Activated naive CD4-positive, alpha-beta T cell treated with anti-CD3 and anti-CD28 coated beads, Interleukin-2, amount 10 ng/mL, durations not matched to agents 7 days and 5 days (primary cell): ENCODE measurements at regions not wholly inside any gene's neighbourhood (a gene's known extent, or its start where the extent isn't known, plus 50 kb on each side); places are given as distances from the start of the nearest gene placed in this dataset.

ENCODE experiments used
- CTCF ChIA-PET: fragments of 350-600 bp; sonication (Branson Sonifier 250); formaldehyde crosslinking; loops from one replicate; lab custom pipeline; 2021; ENCODE audit warnings: antibody characterized with exemption; lab: Charles Lee
- DNase-seq: peaks from one replicate; pipeline ENCODE4 v3.0.0-alpha.2; 2020
- H3K27ac Mint-ChIP-seq: one replicate; pipeline ENCODE4 v1.8.0; 2021; ENCODE audit warnings: mild to moderate bottlenecking, moderate library complexity, mixed read lengths
- H3K27me3 Mint-ChIP-seq: one replicate; pipeline ENCODE4 v1.8.0; 2021; ENCODE audit warnings: mild to moderate bottlenecking, mixed read lengths
- H3K36me3 Mint-ChIP-seq: one replicate; pipeline ENCODE4 v1.8.0; 2021; ENCODE audit warnings: mixed read lengths
- H3K4me1 Mint-ChIP-seq: one replicate; pipeline ENCODE4 v1.8.0; 2021; ENCODE audit warnings: mixed read lengths
- H3K4me3 Mint-ChIP-seq: one replicate; pipeline ENCODE4 v1.8.0; 2021; ENCODE audit warnings: mild to moderate bottlenecking, moderate library complexity, mixed read lengths
- H3K9me3 Mint-ChIP-seq: one replicate; pipeline ENCODE4 v1.8.0; 2021; ENCODE audit warnings: mixed read lengths

GRCh38 chr1:87760155-87760554 lies 431.5 kb downstream of the LMO4 start:
- peaks cover 3% of the 10 kb centered on the region for H3K27me3 Mint-ChIP-seq
- no peaks in the 10 kb centered on the region for H3K36me3 Mint-ChIP-seq
- H3K4me1 Mint-ChIP-seq = peaks cover 3% of the 10 kb centered on the region
- no peak for DNase-seq
- CTCF ChIA-PET = no interaction called here
- no peak overlapping the region for H3K27ac Mint-ChIP-seq
- H3K9me3 Mint-ChIP-seq = no peaks in the 10 kb centered on the region
- H3K4me3 Mint-ChIP-seq = no peak overlapping the region

GRCh38 chr1:87760654-87761053 lies 432.0 kb downstream of the LMO4 start:
- CTCF ChIA-PET = no interaction called here
- H3K4me3 Mint-ChIP-seq = no peak overlapping the region
- H3K36me3 Mint-ChIP-seq = no peaks in the 10 kb centered on the region
- no peaks in the 10 kb centered on the region for H3K9me3 Mint-ChIP-seq
- H3K4me1 Mint-ChIP-seq = peaks cover 3% of the 10 kb centered on the region
- DNase-seq = no peak
- peaks cover 3% of the 10 kb centered on the region for H3K27me3 Mint-ChIP-seq
- H3K27ac Mint-ChIP-seq = no peak overlapping the region

- Mint-ChIP-seq H3K4me1 (peaks cover 3% of the 10 kb centered on the region), H3K27ac (no peak overlapping the region), H3K4me3 (no peak overlapping the region), H3K27me3 (peaks cover 3% of the 10 kb centered on the region), H3K9me3 (no peaks in the 10 kb centered on the region), H3K36me3 (no peaks in the 10 kb centered on the region)
- CTCF ChIA-PET = no interaction called here
- no peak for DNase-seq
Observed at GRCh38 chr1:87763483-87763882, 434.8 kb downstream of the LMO4 start.

GRCh38 chr1:87765057-87765680 lies 436.5 kb downstream of the LMO4 start:
- Mint-ChIP-seq H3K27me3 (peaks cover 3% of the 10 kb centered on the region), H3K4me3 (no peak overlapping the region), H3K4me1 (no peaks in the 10 kb centered on the region), H3K27ac (no peak overlapping the region), H3K9me3 (no peaks in the 10 kb centered on the region), H3K36me3 (no peaks in the 10 kb centered on the region)
- DNase-seq = no peak
- CTCF ChIA-PET = no interaction called here

GRCh38 chr1:87765681-87766070 lies 437.0 kb downstream of the LMO4 start:
- no peaks in the 10 kb centered on the region for H3K36me3 Mint-ChIP-seq
- no peak overlapping the region for H3K4me3 Mint-ChIP-seq
- H3K27me3 Mint-ChIP-seq = peaks cover 3% of the 10 kb centered on the region
- no peak overlapping the region for H3K27ac Mint-ChIP-seq
- no peak for DNase-seq
- CTCF ChIA-PET = no interaction called here
- no peaks in the 10 kb centered on the region for H3K4me1 Mint-ChIP-seq
- H3K9me3 Mint-ChIP-seq = no peaks in the 10 kb centered on the region

GRCh38 chr1:87766737-87767136 lies 438.1 kb downstream of the LMO4 start:
- Mint-ChIP-seq H3K4me1 (no peaks in the 10 kb centered on the region), H3K9me3 (no peaks in the 10 kb centered on the region), H3K27me3 (peaks cover 3% of the 10 kb centered on the region), H3K27ac (no peak overlapping the region), H3K36me3 (no peaks in the 10 kb centered on the region), H3K4me3 (no peak overlapping the region)
- CTCF ChIA-PET = no interaction called here
- no peak for DNase-seq

- no peaks in the 10 kb centered on the region for H3K4me1 Mint-ChIP-seq
- no peak overlapping the region for H3K4me3 Mint-ChIP-seq
- H3K27me3 Mint-ChIP-seq = no peaks in the 10 kb centered on the region
- H3K9me3 Mint-ChIP-seq = peaks cover 1% of the 10 kb centered on the region
- no peak overlapping the region for H3K27ac Mint-ChIP-seq
- CTCF ChIA-PET = no interaction called here
- no peak for DNase-seq
- no peaks in the 10 kb centered on the region for H3K36me3 Mint-ChIP-seq
Observed at GRCh38 chr1:87778896-87779295, 450.2 kb downstream of the LMO4 start.

GRCh38 chr1:87781554-87781953 lies 452.9 kb downstream of the LMO4 start:
- CTCF ChIA-PET = no interaction called here

GRCh38 chr1:87783315-87783714 lies 454.6 kb downstream of the LMO4 start:
- H3K27ac Mint-ChIP-seq = no peak overlapping the region
- peaks cover 1% of the 10 kb centered on the region for H3K9me3 Mint-ChIP-seq
- CTCF ChIA-PET = no interaction called here
- no peak for DNase-seq
- no peaks in the 10 kb centered on the region for H3K4me1 Mint-ChIP-seq
- no peaks in the 10 kb centered on the region for H3K36me3 Mint-ChIP-seq
- no peak overlapping the region for H3K4me3 Mint-ChIP-seq
- H3K27me3 Mint-ChIP-seq = no peaks in the 10 kb centered on the region

More at GRCh38 chr1:87781554-87781953, 452.9 kb downstream of the LMO4 start:
- Mint-ChIP-seq H3K4me1 (no peaks in the 10 kb centered on the region), H3K27ac (no peak overlapping the region), H3K27me3 (no peaks in the 10 kb centered on the region), H3K4me3 (no peak overlapping the region), H3K36me3 (no peaks in the 10 kb centered on the region), H3K9me3 (peaks cover 1% of the 10 kb centered on the region)
- DNase-seq = no peak

GRCh38 chr1:87785386-87785785 lies 456.7 kb downstream of the LMO4 start:
- no peaks in the 10 kb centered on the region for H3K9me3 Mint-ChIP-seq
- CTCF ChIA-PET = no interaction called here
- no peak overlapping the region for H3K4me3 Mint-ChIP-seq

GRCh38 chr1:87786229-87786628 lies 457.5 kb downstream of the LMO4 start:
- Mint-ChIP-seq H3K27me3 (no peaks in the 10 kb centered on the region), H3K27ac (no peak overlapping the region), H3K4me1 (no peaks in the 10 kb centered on the region), H3K36me3 (no peaks in the 10 kb centered on the region), H3K9me3 (no peaks in the 10 kb centered on the region), H3K4me3 (no peak overlapping the region)
- CTCF ChIA-PET = no interaction called here
- DNase-seq = no peak

More at GRCh38 chr1:87785386-87785785, 456.7 kb downstream of the LMO4 start:
- no peaks in the 10 kb centered on the region for H3K4me1 Mint-ChIP-seq
- no peaks in the 10 kb centered on the region for H3K36me3 Mint-ChIP-seq
- DNase-seq = no peak
- no peak overlapping the region for H3K27ac Mint-ChIP-seq
- H3K27me3 Mint-ChIP-seq = no peaks in the 10 kb centered on the region

- Mint-ChIP-seq H3K27me3 (no peaks in the 10 kb centered on the region), H3K36me3 (no peaks in the 10 kb centered on the region), H3K4me3 (no peak overlapping the region), H3K27ac (no peak overlapping the region), H3K9me3 (no peaks in the 10 kb centered on the region), H3K4me1 (no peaks in the 10 kb centered on the region)
- no peak for DNase-seq
- CTCF ChIA-PET = no interaction called here
Observed at GRCh38 chr1:87786861-87787545, 458.3 kb downstream of the LMO4 start.

- Mint-ChIP-seq H3K9me3 (no peaks in the 10 kb centered on the region), H3K4me3 (no peak overlapping the region), H3K4me1 (no peaks in the 10 kb centered on the region), H3K36me3 (no peaks in the 10 kb centered on the region), H3K27me3 (no peaks in the 10 kb centered on the region), H3K27ac (no peak overlapping the region)
- CTCF ChIA-PET = no interaction called here
- DNase-seq = no peak
Observed at GRCh38 chr1:87787551-87787950, 458.9 kb downstream of the LMO4 start.

GRCh38 chr1:87790756-87791155 lies 462.1 kb downstream of the LMO4 start:
- CTCF ChIA-PET = no interaction called here
- DNase-seq = no peak
- Mint-ChIP-seq H3K4me1 (no peaks in the 10 kb centered on the region), H3K27ac (no peak overlapping the region), H3K9me3 (no peaks in the 10 kb centered on the region), H3K27me3 (no peaks in the 10 kb centered on the region), H3K36me3 (no peaks in the 10 kb centered on the region), H3K4me3 (no peak overlapping the region)

GRCh38 chr1:87791931-87792740 lies 463.5 kb downstream of the LMO4 start:
- Mint-ChIP-seq H3K4me1 (no peaks in the 10 kb centered on the region), H3K27me3 (no peaks in the 10 kb centered on the region), H3K36me3 (no peaks in the 10 kb centered on the region), H3K9me3 (no peaks in the 10 kb centered on the region), H3K4me3 (no peak overlapping the region), H3K27ac (no peak overlapping the region)
- CTCF ChIA-PET = no interaction called here
- DNase-seq = no peak
